ENCODE measurements at regions not wholly inside any gene's neighbourhood (a gene's known extent, or its start where the extent isn't known, plus 50 kb on each side); places are given as distances from the start of the nearest gene placed in this dataset.
"Not testable (repeated sequence)": the region's sequence is repeated elsewhere in the genome, so short reads cannot be mapped to it uniquely, and the experiment has no call there.

DNA sequence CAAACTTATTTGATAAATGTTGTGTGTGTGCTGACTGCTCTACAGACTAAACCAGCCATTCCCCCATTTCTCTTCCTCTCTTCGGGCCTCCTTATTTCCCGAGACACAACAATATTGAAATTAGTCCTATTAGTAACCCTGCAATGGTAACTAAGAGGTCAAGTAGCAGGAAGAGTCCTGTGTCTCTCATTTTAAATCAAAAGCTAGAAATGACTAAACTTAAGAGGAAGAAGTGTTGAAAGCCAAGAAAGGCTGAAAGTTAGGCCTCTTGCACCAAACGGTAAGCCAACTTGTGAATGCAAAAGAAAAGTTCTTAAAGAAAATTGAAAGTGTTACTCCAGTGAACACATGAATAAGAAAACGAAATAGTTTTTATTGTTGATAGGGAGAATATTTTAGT lies 357.8 kb upstream of the SLC7A11 start:
- Histone ChIP-seq H3K4me1 (ENCODE audit: control insufficient read depth, insufficient read depth, low read length, poor library complexity, severe bottlenecking) (no peaks in the 10 kb centered on the region), H3K9me3 (ENCODE audit: control insufficient read depth, low read length) (peaks cover 9% of the 10 kb centered on the region), H3K36me3 (ENCODE audit: control insufficient read depth, insufficient read depth, low read length) (no peaks in the 10 kb centered on the region), H3K27ac (ENCODE audit: low read depth, low read length, severe bottlenecking) (no peak overlapping the region), H3K4me3 (ENCODE audit: extremely low read depth, insufficient read depth, low read length, poor library complexity, severe bottlenecking) (no peak overlapping the region)
- 82 to 93% methylated on average over 2 of the region's 4 CpGs for WGBS, 2 experiments (ENCODE audit: insufficient coverage in 2 of 2)

DNA sequence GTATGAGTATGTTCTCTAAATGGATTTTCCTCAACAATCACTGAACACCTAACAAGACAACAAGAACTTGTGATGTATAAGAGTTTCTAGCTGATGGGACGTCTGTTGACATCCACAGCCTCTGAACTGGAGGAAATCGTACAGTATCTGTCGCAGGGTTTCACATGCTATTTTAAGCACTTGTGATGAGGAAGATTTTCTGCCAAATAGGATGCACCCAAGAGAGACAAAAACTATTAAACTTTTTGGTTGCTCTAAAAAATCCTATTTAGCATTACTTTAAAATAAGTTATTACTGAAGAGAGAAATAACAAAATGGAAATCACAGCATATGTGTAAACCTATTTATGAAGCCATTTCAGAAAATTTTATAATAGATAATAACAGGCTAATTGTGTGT lies 356.1 kb upstream of the SLC7A11 start:
- H3K4me3 ChIP-seq (ENCODE audit: extremely low read depth, insufficient read depth, low read length, poor library complexity, severe bottlenecking), result no peak overlapping the region
- no peak overlapping the region for H3K27ac ChIP-seq (ENCODE audit: low read depth, low read length, severe bottlenecking)
- H3K9me3 ChIP-seq (ENCODE audit: control insufficient read depth, low read length), result peaks cover 6% of the 10 kb centered on the region
- H3K4me1 ChIP-seq (ENCODE audit: control insufficient read depth, insufficient read depth, low read length, poor library complexity, severe bottlenecking), result no peaks in the 10 kb centered on the region
- no CpG with 5 or more reads among the region's 3 CpGs for WGBS, 2 experiments (ENCODE audit: insufficient coverage in 2 of 2)
- H3K36me3 ChIP-seq (ENCODE audit: control insufficient read depth, insufficient read depth, low read length), result no peaks in the 10 kb centered on the region

GRCh38 chr4:138596896-138597295 lies 354.7 kb upstream of the SLC7A11 start:
- Histone ChIP-seq H3K4me1 (ENCODE audit: control insufficient read depth, insufficient read depth, low read length, poor library complexity, severe bottlenecking) (no peaks in the 10 kb centered on the region), H3K9me3 (ENCODE audit: control insufficient read depth, low read length) (peaks cover 3% of the 10 kb centered on the region), H3K36me3 (ENCODE audit: control insufficient read depth, insufficient read depth, low read length) (no peaks in the 10 kb centered on the region), H3K4me3 (ENCODE audit: extremely low read depth, insufficient read depth, low read length, poor library complexity, severe bottlenecking) (no peak overlapping the region), H3K27ac (ENCODE audit: low read depth, low read length, severe bottlenecking) (no peak overlapping the region)
- WGBS, 2 experiments (ENCODE audit: insufficient coverage in 2 of 2), result 71 to 100% methylated on average over 1 of the region's 2 CpGs

DNA sequence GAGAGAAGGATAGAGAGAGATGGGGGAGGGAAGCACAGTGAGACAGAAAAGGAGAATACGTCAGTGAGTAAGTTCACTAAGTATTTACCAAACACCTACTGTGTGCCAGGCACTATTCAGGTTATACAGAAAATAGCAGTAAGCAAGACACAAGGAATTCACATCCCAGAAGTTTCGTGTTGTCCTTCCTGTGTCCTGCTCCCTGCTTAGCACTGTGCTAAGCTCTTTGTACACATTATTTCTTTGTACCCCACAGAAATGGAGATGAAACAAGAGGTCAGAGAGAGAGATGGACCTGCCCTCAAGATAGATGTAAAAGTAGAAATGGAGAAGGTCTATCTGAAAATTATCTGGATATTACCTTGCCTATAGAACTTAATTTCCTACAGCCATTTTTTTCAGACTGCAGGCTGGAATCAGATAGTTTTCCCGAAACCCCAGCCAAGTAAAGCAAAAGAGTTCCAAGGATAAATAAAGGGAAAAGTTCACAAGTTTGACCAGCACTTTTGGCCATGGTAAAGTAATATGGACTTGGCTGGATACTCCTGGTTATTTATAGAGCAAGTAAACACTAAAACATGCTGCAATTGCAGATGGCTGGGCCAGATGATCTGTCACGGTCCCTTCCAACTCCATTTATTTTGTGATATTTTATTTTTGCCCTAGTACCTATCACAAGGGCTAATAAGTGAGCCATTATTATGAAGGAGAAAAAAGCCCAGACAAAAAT lies 353.7 kb upstream of the SLC7A11 start:
- no peaks in the 10 kb centered on the region for H3K4me1 ChIP-seq (ENCODE audit: control insufficient read depth, insufficient read depth, low read length, poor library complexity, severe bottlenecking)
- H3K9me3 ChIP-seq (ENCODE audit: control insufficient read depth, low read length), result no peaks in the 10 kb centered on the region
- H3K27ac ChIP-seq (ENCODE audit: low read depth, low read length, severe bottlenecking), result no peak overlapping the region
- no CpG with 5 or more reads among the region's 4 CpGs for WGBS, 2 experiments (ENCODE audit: insufficient coverage in 2 of 2)
- H3K36me3 ChIP-seq (ENCODE audit: control insufficient read depth, insufficient read depth, low read length), result no peaks in the 10 kb centered on the region
- no peak overlapping the region for H3K4me3 ChIP-seq (ENCODE audit: extremely low read depth, insufficient read depth, low read length, poor library complexity, severe bottlenecking)

- Histone ChIP-seq H3K4me3 (ENCODE audit: extremely low read depth, insufficient read depth, low read length, poor library complexity, severe bottlenecking) (no peak overlapping the region), H3K36me3 (ENCODE audit: control insufficient read depth, insufficient read depth, low read length) (no peaks in the 10 kb centered on the region), H3K27ac (ENCODE audit: low read depth, low read length, severe bottlenecking) (no peak overlapping the region), H3K4me1 (ENCODE audit: control insufficient read depth, insufficient read depth, low read length, poor library complexity, severe bottlenecking) (no peaks in the 10 kb centered on the region), H3K9me3 (ENCODE audit: control insufficient read depth, low read length) (no peaks in the 10 kb centered on the region)
- WGBS, 2 experiments (ENCODE audit: insufficient coverage in 2 of 2), result 80 to 83% methylated on average over 1 of the region's 2 CpGs
These were observed 353.0 kb upstream of the SLC7A11 start for GRCh38 chr4:138595171-138595570.

- Histone ChIP-seq H3K36me3 (ENCODE audit: control insufficient read depth, insufficient read depth, low read length) (no peaks in the 10 kb centered on the region), H3K4me1 (ENCODE audit: control insufficient read depth, insufficient read depth, low read length, poor library complexity, severe bottlenecking) (no peaks in the 10 kb centered on the region), H3K4me3 (ENCODE audit: extremely low read depth, insufficient read depth, low read length, poor library complexity, severe bottlenecking) (no peak overlapping the region), H3K9me3 (ENCODE audit: control insufficient read depth, low read length) (no peaks in the 10 kb centered on the region), H3K27ac (ENCODE audit: low read depth, low read length, severe bottlenecking) (no peak overlapping the region)
- WGBS, 2 experiments (ENCODE audit: insufficient coverage in 2 of 2), result no CpG with 5 or more reads among the region's 2 CpGs
These were observed 350.6 kb upstream of the SLC7A11 start for GRCh38 chr4:138592796-138593195.

- H3K27ac ChIP-seq (ENCODE audit: low read depth, low read length, severe bottlenecking), result no peak overlapping the region
- no peaks in the 10 kb centered on the region for H3K36me3 ChIP-seq (ENCODE audit: control insufficient read depth, insufficient read depth, low read length)
- no peak overlapping the region for H3K4me3 ChIP-seq (ENCODE audit: extremely low read depth, insufficient read depth, low read length, poor library complexity, severe bottlenecking)
- 50 to 67% methylated on average over 1 of the region's 1 CpG for WGBS, 2 experiments (ENCODE audit: insufficient coverage in 2 of 2)
- H3K4me1 ChIP-seq (ENCODE audit: control insufficient read depth, insufficient read depth, low read length, poor library complexity, severe bottlenecking), result no peaks in the 10 kb centered on the region
- H3K9me3 ChIP-seq (ENCODE audit: control insufficient read depth, low read length), result no peaks in the 10 kb centered on the region
These were observed 349.7 kb upstream of the SLC7A11 start for GRCh38 chr4:138591808-138592207.

GRCh38 chr4:138588501-138588900 lies 346.4 kb upstream of the SLC7A11 start:
- Histone ChIP-seq H3K36me3 (ENCODE audit: control insufficient read depth, insufficient read depth, low read length) (no peaks in the 10 kb centered on the region), H3K4me1 (ENCODE audit: control insufficient read depth, insufficient read depth, low read length, poor library complexity, severe bottlenecking) (no peaks in the 10 kb centered on the region), H3K27ac (ENCODE audit: low read depth, low read length, severe bottlenecking) (no peak overlapping the region), H3K4me3 (ENCODE audit: extremely low read depth, insufficient read depth, low read length, poor library complexity, severe bottlenecking) (no peak overlapping the region), H3K9me3 (ENCODE audit: control insufficient read depth, low read length) (no peaks in the 10 kb centered on the region)

GRCh38 chr4:138579146-138579545 lies 337.0 kb upstream of the SLC7A11 start:
- Histone ChIP-seq H3K9me3 (ENCODE audit: control insufficient read depth, low read length) (no peaks in the 10 kb centered on the region), H3K27ac (ENCODE audit: low read depth, low read length, severe bottlenecking) (no peak overlapping the region), H3K36me3 (ENCODE audit: control insufficient read depth, insufficient read depth, low read length) (no peaks in the 10 kb centered on the region), H3K4me3 (ENCODE audit: extremely low read depth, insufficient read depth, low read length, poor library complexity, severe bottlenecking) (no peak overlapping the region), H3K4me1 (ENCODE audit: control insufficient read depth, insufficient read depth, low read length, poor library complexity, severe bottlenecking) (no peaks in the 10 kb centered on the region)
- 83% methylated on average over 1 of the region's 2 CpGs; no CpG with 5 or more reads in 1 of the 2 experiments for WGBS, 2 experiments (ENCODE audit: insufficient coverage in 2 of 2)

- WGBS, 2 experiments (ENCODE audit: insufficient coverage in 2 of 2), result 100% methylated on average over 1 to 2 of the region's 3 CpGs
- not testable (repeated sequence) for H3K9me3 ChIP-seq (ENCODE audit: control insufficient read depth, low read length); H3K27ac ChIP-seq (ENCODE audit: low read depth, low read length, severe bottlenecking); H3K4me1 ChIP-seq (ENCODE audit: control insufficient read depth, insufficient read depth, low read length, poor library complexity, severe bottlenecking); H3K36me3 ChIP-seq (ENCODE audit: control insufficient read depth, insufficient read depth, low read length); H3K4me3 ChIP-seq (ENCODE audit: extremely low read depth, insufficient read depth, low read length, poor library complexity, severe bottlenecking)
These were observed 335.7 kb upstream of the SLC7A11 start for GRCh38 chr4:138577826-138578225.

DNA sequence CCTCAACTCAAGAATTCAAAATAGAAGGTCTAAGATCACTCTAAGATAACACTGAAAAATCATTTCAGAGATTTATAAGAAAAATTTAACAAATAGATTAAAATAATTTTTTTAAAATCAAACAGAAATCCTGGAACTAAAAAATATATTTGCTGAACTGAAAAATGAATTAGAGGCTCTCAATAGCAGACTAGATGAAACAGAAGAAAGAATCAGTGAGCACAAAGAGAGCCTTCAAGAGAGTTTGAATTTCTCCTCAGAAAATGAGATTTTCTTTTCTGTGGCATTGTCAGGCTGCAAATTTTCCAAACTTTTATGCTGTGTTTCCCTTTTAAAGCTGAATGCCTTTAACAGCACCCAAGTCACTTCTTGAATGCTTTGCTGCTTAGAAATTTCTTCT lies 335.0 kb upstream of the SLC7A11 start:
- Histone ChIP-seq H3K36me3 (ENCODE audit: control insufficient read depth, insufficient read depth, low read length) (no peaks in the 10 kb centered on the region), H3K4me1 (ENCODE audit: control insufficient read depth, insufficient read depth, low read length, poor library complexity, severe bottlenecking) (no peaks in the 10 kb centered on the region), H3K4me3 (ENCODE audit: extremely low read depth, insufficient read depth, low read length, poor library complexity, severe bottlenecking) (no peak overlapping the region)

More for the DNA sequence above, 335.0 kb upstream of the SLC7A11 start:
- H3K27ac ChIP-seq (ENCODE audit: low read depth, low read length, severe bottlenecking), result no peak overlapping the region
- H3K9me3 ChIP-seq (ENCODE audit: control insufficient read depth, low read length), result no peaks in the 10 kb centered on the region
